ENCODE measurements at regions not wholly inside any gene's neighbourhood (a gene's known extent, or its start where the extent isn't known, plus 50 kb on each side); places are given as distances from the start of the nearest gene placed in this dataset.

DNA sequence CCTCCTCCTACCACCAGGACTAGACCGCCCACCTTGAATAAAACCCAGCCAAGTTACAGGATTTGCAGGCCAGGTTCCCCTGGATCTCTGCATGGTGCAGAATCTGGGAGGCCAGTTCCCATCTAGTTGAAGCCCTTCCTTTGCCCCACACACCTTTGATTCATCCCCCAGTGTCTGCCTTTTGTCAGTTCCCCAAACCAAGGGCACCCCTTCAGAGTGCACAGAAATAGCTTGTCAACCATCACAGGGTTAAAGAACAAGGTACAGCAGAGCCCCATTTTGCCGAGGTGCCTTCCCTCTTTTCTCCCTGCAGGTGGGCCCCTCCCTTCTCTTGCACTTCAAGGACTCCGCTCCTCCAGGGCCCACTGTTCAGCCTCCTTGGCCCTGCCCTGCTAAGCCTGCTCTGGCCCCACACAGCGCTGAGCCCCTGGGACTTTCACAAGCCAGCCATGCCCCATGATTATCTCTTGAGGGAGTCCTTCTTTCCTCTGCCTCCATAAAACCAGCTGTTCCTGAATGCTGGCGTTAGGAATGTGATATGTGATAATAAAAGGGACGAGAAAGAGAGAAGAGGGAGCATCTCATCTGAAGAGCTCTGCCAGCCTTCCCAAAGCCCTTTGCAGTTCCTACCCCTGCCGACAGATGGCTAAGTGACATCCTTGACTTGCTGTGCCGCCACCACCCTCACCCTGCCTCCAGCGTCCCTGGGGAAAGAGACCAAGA is 280.3 kb downstream of the CDC5L start:
- peak; percentile 81 for DNase-seq (ENCODE audit: low read depth, low spot score)
- Histone ChIP-seq H3K4me3 (ENCODE audit: low read length) (no peak overlapping the region), H3K9me3 (ENCODE audit: control insufficient read depth, insufficient read depth, low read length) (no peaks in the 10 kb centered on the region), H3K4me1 (ENCODE audit: control insufficient read depth, insufficient read depth, low read length) (peaks cover 21% of the 10 kb centered on the region), H3K27me3 (ENCODE audit: control insufficient read depth, insufficient read depth, low read length) (no peaks in the 10 kb centered on the region), H3K27ac (ENCODE audit: low read length) (no peak overlapping the region), H3K36me3 (ENCODE audit: control insufficient read depth, insufficient read depth, low read length) (no peaks in the 10 kb centered on the region)
- no CpG with 5 or more reads among the region's 9 CpGs for WGBS (ENCODE audit: insufficient coverage, insufficient read length)

DNA sequence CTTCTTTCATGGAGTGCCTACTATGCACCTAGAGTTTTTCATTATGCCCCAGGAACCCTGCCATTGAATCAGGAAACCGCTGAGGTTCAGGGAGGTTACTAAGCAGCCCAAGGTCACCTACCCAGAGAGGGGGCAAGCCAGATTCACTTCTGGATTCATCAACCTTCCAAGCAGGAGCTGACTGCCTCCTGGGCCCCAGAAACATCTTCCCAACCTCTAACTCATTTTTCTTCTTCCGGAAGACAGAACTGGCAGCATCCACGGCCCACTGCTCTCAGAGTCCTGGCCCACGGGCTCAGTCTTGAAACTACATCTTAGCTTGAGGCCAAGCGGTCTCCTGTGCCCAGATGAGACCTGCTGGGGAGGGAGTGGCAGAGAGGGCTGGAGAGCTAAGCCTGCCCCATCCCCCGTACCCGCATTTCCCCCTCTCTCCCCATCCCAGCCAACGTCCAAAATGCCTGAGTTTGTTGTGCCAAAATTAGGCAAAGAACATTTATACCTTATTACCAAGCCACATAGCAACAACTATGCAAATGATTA is 281.0 kb downstream of the CDC5L start:
- no CpG with 5 or more reads among the region's 8 CpGs for WGBS (ENCODE audit: insufficient coverage, insufficient read length)
- H3K4me3 ChIP-seq (ENCODE audit: low read length): no peak overlapping the region
- no peak for DNase-seq (ENCODE audit: low read depth, low spot score)
- H3K9me3 ChIP-seq (ENCODE audit: control insufficient read depth, insufficient read depth, low read length): no peaks in the 10 kb centered on the region
- no peaks in the 10 kb centered on the region for H3K27me3 ChIP-seq (ENCODE audit: control insufficient read depth, insufficient read depth, low read length)
- no peaks in the 10 kb centered on the region for H3K36me3 ChIP-seq (ENCODE audit: control insufficient read depth, insufficient read depth, low read length)
- peaks cover 21% of the 10 kb centered on the region for H3K4me1 ChIP-seq (ENCODE audit: control insufficient read depth, insufficient read depth, low read length)
- no peak overlapping the region for H3K27ac ChIP-seq (ENCODE audit: low read length)

DNA sequence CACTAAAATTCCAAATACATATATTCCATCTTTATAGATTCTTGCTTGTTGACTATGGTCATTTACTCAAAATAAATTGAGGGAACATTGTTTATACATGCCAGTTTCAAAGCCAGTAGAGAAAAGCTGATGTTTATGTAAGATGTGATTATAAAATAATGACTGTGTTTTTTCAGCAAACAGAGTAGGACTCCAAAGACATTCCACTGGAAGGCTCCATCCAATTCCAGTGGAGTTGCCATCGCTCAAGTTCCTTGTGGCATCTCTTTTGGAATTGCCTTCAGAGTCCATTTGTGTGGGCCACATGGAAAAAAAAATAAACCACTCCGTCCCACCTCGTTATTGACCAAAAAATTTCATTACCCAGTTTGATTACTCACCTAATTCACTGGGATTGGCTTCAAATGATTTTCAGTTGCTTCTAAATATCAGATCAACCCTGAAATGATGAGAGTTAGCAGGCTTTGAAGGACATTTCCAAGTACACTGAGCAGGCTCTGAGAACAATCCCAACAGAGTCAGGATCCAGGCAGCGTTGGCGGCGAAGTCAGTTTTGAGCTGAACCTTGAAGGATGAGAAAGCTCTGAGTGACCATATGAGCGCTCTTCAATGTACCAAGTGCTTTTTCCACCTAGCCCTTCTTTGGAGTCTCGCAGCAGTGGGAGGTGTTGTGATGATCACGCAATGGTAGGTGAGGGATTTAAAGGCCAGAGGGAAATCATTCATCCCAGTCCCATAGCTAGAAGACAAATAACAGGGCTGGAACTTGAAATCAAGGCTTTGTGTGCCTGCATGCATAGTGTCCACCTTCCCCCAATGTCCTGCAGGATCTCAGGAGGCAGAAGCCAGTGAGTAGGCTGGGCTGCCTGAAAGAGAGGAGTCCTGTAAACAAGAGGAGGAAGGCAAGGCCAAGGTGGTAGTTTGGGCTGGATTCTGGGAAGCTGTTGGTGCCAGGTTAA is 281.7 kb downstream of the CDC5L start:
- no peaks in the 10 kb centered on the region for H3K36me3 ChIP-seq (ENCODE audit: control insufficient read depth, insufficient read depth, low read length)
- H3K4me3 ChIP-seq (ENCODE audit: low read length): no peak overlapping the region
- no peak for DNase-seq (ENCODE audit: low read depth, low spot score)
- no CpG with 5 or more reads among the region's 9 CpGs for WGBS (ENCODE audit: insufficient coverage, insufficient read length)
- H3K27ac ChIP-seq (ENCODE audit: low read length): no peak overlapping the region
- H3K27me3 ChIP-seq (ENCODE audit: control insufficient read depth, insufficient read depth, low read length): no peaks in the 10 kb centered on the region
- H3K4me1 ChIP-seq (ENCODE audit: control insufficient read depth, insufficient read depth, low read length): peaks cover 19% of the 10 kb centered on the region
- no peaks in the 10 kb centered on the region for H3K9me3 ChIP-seq (ENCODE audit: control insufficient read depth, insufficient read depth, low read length)

DNA sequence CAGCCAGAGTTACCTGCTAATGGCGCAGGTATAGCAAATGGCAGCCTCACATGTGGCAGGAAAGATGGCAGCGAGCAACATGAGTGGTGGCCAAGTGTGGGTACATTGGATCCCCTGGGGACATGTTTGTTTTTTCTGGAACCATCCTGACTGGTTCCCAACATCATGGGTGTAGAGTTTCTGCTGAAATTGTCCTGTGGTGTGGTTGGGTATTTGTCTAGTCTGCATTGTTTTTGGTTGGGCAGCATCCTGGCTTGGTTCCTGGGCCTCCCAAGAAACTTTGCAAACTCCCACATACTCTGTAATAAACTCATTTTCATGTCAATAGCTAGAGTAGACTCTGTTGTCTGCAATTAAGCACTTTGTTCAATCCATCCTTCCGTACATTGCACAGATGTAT is 282.6 kb downstream of the CDC5L start:
- whole genome bisulfite sequencing (ENCODE audit: insufficient coverage, insufficient read length): no CpG with 5 or more reads among the region's 3 CpGs
- Histone ChIP-seq H3K36me3 (ENCODE audit: control insufficient read depth, insufficient read depth, low read length) (no peaks in the 10 kb centered on the region), H3K27ac (ENCODE audit: low read length) (no peak overlapping the region), H3K9me3 (ENCODE audit: control insufficient read depth, insufficient read depth, low read length) (no peaks in the 10 kb centered on the region), H3K4me1 (ENCODE audit: control insufficient read depth, insufficient read depth, low read length) (peaks cover 17% of the 10 kb centered on the region), H3K27me3 (ENCODE audit: control insufficient read depth, insufficient read depth, low read length) (no peaks in the 10 kb centered on the region), H3K4me3 (ENCODE audit: low read length) (no peak overlapping the region)
- no peak for DNase-seq (ENCODE audit: low read depth, low spot score)

DNA sequence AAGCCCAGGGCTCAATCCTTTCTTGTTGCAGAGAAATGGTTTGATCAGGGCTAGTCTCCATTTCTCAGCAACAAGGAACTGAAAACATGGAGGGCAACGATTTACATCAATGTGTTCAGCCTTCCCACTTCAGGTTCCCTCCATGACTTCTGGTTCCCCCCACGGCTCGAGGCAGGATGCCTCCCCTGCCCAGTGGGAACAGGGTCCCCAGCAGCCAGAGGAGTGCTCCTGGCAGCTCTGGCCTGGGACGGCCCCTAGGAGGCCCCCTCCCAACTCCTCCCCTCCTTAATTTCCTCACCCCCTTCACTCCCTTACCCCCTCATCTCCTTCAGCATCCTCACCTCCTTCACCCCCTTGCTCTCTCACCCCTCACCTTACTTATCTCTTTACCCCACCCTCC is 283.8 kb downstream of the CDC5L start:
- Histone ChIP-seq H3K27ac (ENCODE audit: low read length) (no peak overlapping the region), H3K9me3 (ENCODE audit: control insufficient read depth, insufficient read depth, low read length) (no peaks in the 10 kb centered on the region), H3K4me3 (ENCODE audit: low read length) (no peak overlapping the region), H3K36me3 (ENCODE audit: control insufficient read depth, insufficient read depth, low read length) (no peaks in the 10 kb centered on the region), H3K27me3 (ENCODE audit: control insufficient read depth, insufficient read depth, low read length) (no peaks in the 10 kb centered on the region), H3K4me1 (ENCODE audit: control insufficient read depth, insufficient read depth, low read length) (peaks cover 14% of the 10 kb centered on the region)
- WGBS (ENCODE audit: insufficient coverage, insufficient read length): no CpG with 5 or more reads among the region's 4 CpGs
- DNase-seq (ENCODE audit: low read depth, low spot score): no peak

DNA sequence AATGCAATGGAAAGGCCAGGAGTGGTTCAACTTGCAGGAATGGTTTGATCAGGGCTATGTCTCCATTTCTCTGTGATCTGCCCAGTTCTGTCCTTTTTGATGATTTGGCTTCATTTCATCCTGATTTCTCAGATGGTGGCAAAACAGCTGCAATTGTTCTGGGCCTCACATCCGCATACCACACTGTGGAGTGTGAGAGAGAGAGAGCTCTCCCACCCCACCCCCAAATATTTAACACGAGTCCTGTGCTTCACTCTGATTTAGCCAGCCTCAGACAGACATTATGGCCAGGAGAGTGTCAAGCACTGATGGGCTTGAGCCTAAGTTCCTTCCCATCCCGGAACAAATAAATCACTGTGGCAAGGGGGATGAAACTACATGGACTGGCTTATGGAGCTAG is 284.6 kb downstream of the CDC5L start:
- H3K36me3 ChIP-seq (ENCODE audit: control insufficient read depth, insufficient read depth, low read length): no peaks in the 10 kb centered on the region
- H3K4me1 ChIP-seq (ENCODE audit: control insufficient read depth, insufficient read depth, low read length): peaks cover 12% of the 10 kb centered on the region
- no peak overlapping the region for H3K4me3 ChIP-seq (ENCODE audit: low read length)
- no peaks in the 10 kb centered on the region for H3K27me3 ChIP-seq (ENCODE audit: control insufficient read depth, insufficient read depth, low read length)
- DNase-seq (ENCODE audit: low read depth, low spot score): no peak
- no CpG with 5 or more reads among the region's 3 CpGs for WGBS (ENCODE audit: insufficient coverage, insufficient read length)
- H3K9me3 ChIP-seq (ENCODE audit: control insufficient read depth, insufficient read depth, low read length): no peaks in the 10 kb centered on the region
- no peak overlapping the region for H3K27ac ChIP-seq (ENCODE audit: low read length)

DNA sequence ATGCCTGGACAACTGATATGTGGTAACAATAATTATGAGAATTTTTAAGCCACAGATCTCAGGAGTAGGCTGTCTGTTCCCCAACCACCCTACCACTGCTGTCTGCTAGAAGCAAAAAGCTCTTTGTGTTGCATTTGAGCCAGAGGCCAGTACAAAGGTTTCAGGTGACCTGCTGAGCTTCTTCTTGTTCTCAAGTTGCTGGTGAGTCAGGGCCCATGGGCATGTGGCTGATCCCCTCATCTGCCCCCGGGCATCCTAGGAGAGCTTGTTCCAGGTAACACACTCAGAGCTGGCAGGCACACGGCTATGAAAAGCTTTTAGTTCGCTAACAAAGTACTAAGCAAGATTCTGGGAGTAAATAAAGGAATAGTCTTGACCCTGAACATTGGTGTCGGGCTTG is 285.3 kb downstream of the CDC5L start:
- DNase-seq (ENCODE audit: low read depth, low spot score): no peak
- no peaks in the 10 kb centered on the region for H3K27me3 ChIP-seq (ENCODE audit: control insufficient read depth, insufficient read depth, low read length)
- peaks cover 9% of the 10 kb centered on the region for H3K4me1 ChIP-seq (ENCODE audit: control insufficient read depth, insufficient read depth, low read length)
- H3K36me3 ChIP-seq (ENCODE audit: control insufficient read depth, insufficient read depth, low read length): no peaks in the 10 kb centered on the region
- H3K9me3 ChIP-seq (ENCODE audit: control insufficient read depth, insufficient read depth, low read length): no peaks in the 10 kb centered on the region
- WGBS (ENCODE audit: insufficient coverage, insufficient read length): no CpG with 5 or more reads among the region's 4 CpGs
- no peak overlapping the region for H3K27ac ChIP-seq (ENCODE audit: low read length)
- no peak overlapping the region for H3K4me3 ChIP-seq (ENCODE audit: low read length)

DNA sequence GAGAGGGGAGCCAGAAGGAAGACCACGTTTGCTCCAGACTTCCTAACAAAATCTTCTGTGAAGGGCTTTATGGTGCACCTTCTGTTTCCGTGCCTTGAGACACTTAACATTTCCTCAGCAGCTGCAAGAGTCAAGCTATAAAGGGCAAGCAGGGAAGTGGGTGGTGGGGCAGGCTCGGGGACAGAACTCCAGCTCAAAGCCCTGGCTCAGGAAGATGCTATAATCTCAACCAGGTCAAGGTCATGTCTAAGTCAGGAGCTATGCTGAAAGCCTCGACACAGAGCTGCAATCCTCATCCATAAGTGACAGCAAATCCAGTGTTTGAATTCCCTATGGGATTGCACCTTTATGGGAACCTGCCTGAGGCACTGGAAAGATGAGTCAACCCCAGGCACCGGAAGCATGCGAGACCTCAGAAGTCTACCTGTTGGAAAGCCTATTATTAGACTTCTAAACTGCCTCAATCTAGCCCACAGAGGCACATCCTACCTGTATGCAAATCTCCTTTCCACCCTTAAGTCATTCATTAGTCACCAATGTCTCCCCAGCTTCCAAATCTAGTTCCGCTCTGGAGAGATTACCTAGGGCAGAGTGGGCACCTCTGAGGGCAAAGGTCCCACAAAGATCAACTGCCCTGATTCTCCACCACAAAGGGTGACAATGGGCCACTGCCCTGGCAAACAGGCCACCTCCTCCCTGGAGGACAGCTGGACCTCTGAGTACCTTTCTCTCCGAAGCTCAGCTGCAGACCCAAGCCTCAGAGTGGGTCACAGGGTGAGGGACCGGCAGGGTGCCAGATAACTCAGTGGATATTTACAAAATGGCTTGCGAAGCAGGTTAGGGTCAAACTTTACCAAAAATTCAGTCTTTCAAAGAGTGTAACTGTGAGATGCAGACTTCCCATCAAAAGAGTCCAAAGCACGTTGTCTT is 287.0 kb downstream of the CDC5L start:
- H3K27me3 ChIP-seq (ENCODE audit: control insufficient read depth, insufficient read depth, low read length): no peaks in the 10 kb centered on the region
- no CpG with 5 or more reads among the region's 11 CpGs for WGBS (ENCODE audit: insufficient coverage, insufficient read length)
- H3K4me3 ChIP-seq (ENCODE audit: low read length): no peak overlapping the region
- peaks cover 5% of the 10 kb centered on the region; the same call in 1 of the 2 replicates for H3K4me1 ChIP-seq (ENCODE audit: control insufficient read depth, insufficient read depth, low read length)
- no peak for DNase-seq (ENCODE audit: low read depth, low spot score)
- no peaks in the 10 kb centered on the region for H3K36me3 ChIP-seq (ENCODE audit: control insufficient read depth, insufficient read depth, low read length)
- H3K27ac ChIP-seq (ENCODE audit: low read length): no peak overlapping the region
- H3K9me3 ChIP-seq (ENCODE audit: control insufficient read depth, insufficient read depth, low read length): no peaks in the 10 kb centered on the region

DNA sequence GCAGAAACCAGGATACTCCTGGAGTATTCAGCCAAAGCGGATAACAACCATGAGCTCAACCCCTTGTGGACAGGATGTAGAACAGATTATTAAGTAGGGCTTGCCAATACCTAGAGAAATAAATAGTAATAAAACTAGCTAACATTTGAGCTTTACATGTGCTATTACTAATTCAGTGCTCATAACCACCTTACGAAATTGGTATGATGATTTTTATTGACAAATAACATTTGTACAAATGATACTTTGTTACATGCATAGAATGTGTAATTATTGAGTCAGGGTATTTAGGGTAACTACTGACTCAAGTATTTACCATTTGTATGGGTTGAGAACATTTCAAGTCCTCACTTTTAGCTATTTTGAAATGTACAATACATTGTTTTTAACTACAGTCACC is 287.9 kb downstream of the CDC5L start:
- Histone ChIP-seq H3K4me1 (ENCODE audit: control insufficient read depth, insufficient read depth, low read length) (peaks cover 5% of the 10 kb centered on the region; the same call in 1 of the 2 replicates), H3K36me3 (ENCODE audit: control insufficient read depth, insufficient read depth, low read length) (no peaks in the 10 kb centered on the region), H3K27ac (ENCODE audit: low read length) (no peak overlapping the region), H3K27me3 (ENCODE audit: control insufficient read depth, insufficient read depth, low read length) (no peaks in the 10 kb centered on the region), H3K4me3 (ENCODE audit: low read length) (no peak overlapping the region), H3K9me3 (ENCODE audit: control insufficient read depth, insufficient read depth, low read length) (no peaks in the 10 kb centered on the region)
- no peak for DNase-seq (ENCODE audit: low read depth, low spot score)
- WGBS (ENCODE audit: insufficient coverage, insufficient read length): no CpG with 5 or more reads among the region's 2 CpGs

Measured in iPS DF 6.9 (cell line).